ENCODE measurements at regions not wholly inside any gene's neighbourhood (a gene's known extent, or its start where the extent isn't known, plus 50 kb on each side); places are given as distances from the start of the nearest gene placed in this dataset.

DNA sequence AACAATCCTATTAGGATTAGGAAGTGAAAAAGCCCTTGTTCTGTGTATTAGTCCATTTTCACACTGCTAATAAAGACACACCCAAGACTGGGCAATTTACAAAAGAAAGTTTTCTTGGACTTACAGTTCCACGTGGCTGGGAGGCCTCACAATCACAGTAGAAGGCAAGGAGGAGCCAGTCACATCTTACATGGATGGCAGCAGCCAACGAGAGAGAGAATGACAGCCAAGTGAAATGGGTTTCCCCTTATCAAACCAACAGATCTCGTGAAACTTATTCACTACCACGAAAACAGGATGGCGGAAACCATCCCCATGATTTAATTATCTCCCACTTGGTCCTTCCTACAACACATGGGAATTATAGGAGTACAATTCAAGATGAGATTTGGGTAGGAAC, 248.2 kb upstream of the KCNMB2 start:
- H3K4me3 ChIP-seq (replicated peaks in 1 of 3; ENCODE audit: insufficient read depth in 1 of 3, low read depth in 2 of 3, low read length in 3 of 3) = no peak overlapping the region
- H3K27me3 ChIP-seq (ENCODE audit: control insufficient read depth in 1 of 2, insufficient read depth in 2 of 2, low read length in 2 of 2) = no peaks in the 10 kb centered on the region
- no peak overlapping the region for H3K9ac ChIP-seq (ENCODE audit: insufficient read depth, low read depth, low read length)
- no peak for ATAC-seq
- TF ChIP-seq ZNF652 (CRISPR knock-in tag; IDR thresholded peaks at IDR 0.05; ENCODE audit: borderline replicate concordance, low read depth) (no peak), ZNF75D (CRISPR knock-in tag; IDR thresholded peaks at IDR 0.05; ENCODE audit: borderline replicate concordance) (no peak), TBX3 (IDR thresholded peaks at IDR 0.05; ENCODE audit: borderline replicate concordance) (no peak), SP140L (CRISPR knock-in tag; IDR thresholded peaks at IDR 0.05; ENCODE audit: borderline replicate concordance) (no peak), TP53 (CRISPR knock-in tag; conservative IDR thresholded peaks at IDR 0.05) (no peak), PPARG (CRISPR knock-in tag; conservative IDR thresholded peaks at IDR 0.05) (no peak), EP300 (IDR thresholded peaks at IDR 0.05; ENCODE audit: low read depth in 2 of 2, low read length in 2 of 2) (no peak), EP300 (CRISPR knock-in tag; IDR thresholded peaks at IDR 0.05; ENCODE audit: borderline replicate concordance) (no peak), GLI4 (CRISPR knock-in tag; IDR thresholded peaks at IDR 0.05; ENCODE audit: borderline replicate concordance) (no peak), KMT2B (CRISPR knock-in tag; IDR thresholded peaks at IDR 0.05) (no peak), SIX4 (CRISPR knock-in tag; IDR thresholded peaks at IDR 0.05) (no peak), RELA (CRISPR knock-in tag; IDR thresholded peaks at IDR 0.05) (no peak)
- TF ChIP-seq, protein P1, sequence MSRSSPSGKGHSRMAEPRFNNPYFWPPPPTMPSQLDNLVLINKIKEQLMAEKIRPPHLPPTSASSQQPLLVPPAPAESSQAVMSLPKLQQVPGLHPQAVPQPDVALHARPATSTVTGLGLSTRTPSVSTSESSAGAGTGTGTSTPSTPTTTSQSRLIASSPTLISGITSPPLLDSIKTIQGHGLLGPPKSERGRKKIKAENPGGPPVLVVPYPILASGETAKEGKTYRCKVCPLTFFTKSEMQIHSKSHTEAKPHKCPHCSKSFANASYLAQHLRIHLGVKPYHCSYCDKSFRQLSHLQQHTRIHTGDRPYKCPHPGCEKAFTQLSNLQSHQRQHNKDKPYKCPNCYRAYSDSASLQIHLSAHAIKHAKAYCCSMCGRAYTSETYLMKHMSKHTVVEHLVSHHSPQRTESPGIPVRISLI (CRISPR knock-in tag; IDR thresholded peaks at IDR 0.05; ENCODE audit: borderline replicate concordance) = no peak
- H3K79me2 ChIP-seq (ENCODE audit: insufficient read depth, low read length) = no peaks in the 10 kb centered on the region
- H3K4me2 ChIP-seq (ENCODE audit: low read depth, low read length) = no peak overlapping the region
- 2% methylated on average over 5 of the region's 5 CpGs for WGBS (ENCODE audit: low lambda C conversion rate)
- in situ Hi-C loops (cut with HindIII; ENCODE audit: extremely low pct_ligation_motif_present, low pct_unique_long_range_greater_than_20kb) = no loop called here
- H2AFZ ChIP-seq (ENCODE audit: low read length) = no peak overlapping the region
- no peaks in the 10 kb centered on the region for H3K9me3 ChIP-seq (ENCODE audit: low read length)
- POLR2A ChIA-PET = no interaction called here
- no peak overlapping the region for H3K27ac ChIP-seq (ENCODE audit: extremely low read length, insufficient read depth, low read length)
- intact Hi-C loops (cut with micrococcal nuclease; ENCODE audit: unreplicated experiment) = no loop called here
- no peaks in the 10 kb centered on the region for H3K36me3 ChIP-seq (replicated peaks in 1 of 2; ENCODE audit: control insufficient read depth in 1 of 2, insufficient read depth in 2 of 2, low read length in 2 of 2)
- FAIRE-seq = no peak
- BruUV-seq (replicated peaks) = no TSS peak
- H3K4me1 ChIP-seq (ENCODE audit: insufficient read depth, low read length) = no peaks in the 10 kb centered on the region
- no peaks in the 10 kb centered on the region for H4K20me1 ChIP-seq (ENCODE audit: insufficient read depth, low read length)
- CTCF ChIA-PET (ENCODE audit: low intra/inter-chr PET ratio, low total read pairs) = no interaction called here
- DNase-seq (ENCODE audit: low spot score) = no peak
